ENCODE measurements at regions not wholly inside any gene's neighbourhood (a gene's known extent, or its start where the extent isn't known, plus 50 kb on each side); places are given as distances from the start of the nearest gene placed in this dataset.

GRCh38 chr10:36489611-36490228 is 635.7 kb upstream of the ANKRD30A start:
- TF ChIP-seq USF2 (IDR thresholded peaks at IDR 0.05; ENCODE audit: low read length) (no peak), CEBPB (IDR thresholded peaks at IDR 0.05; ENCODE audit: low read depth, low read length) (no peak), RAD21 (IDR thresholded peaks at IDR 0.05 in 1 of 2, conservative IDR thresholded peaks at IDR 0.05 in 1 of 2; ENCODE audit: low read depth in 2 of 2, low read length in 2 of 2) (no peak), CTCF (IDR thresholded peaks at IDR 0.05; ENCODE audit: control extremely low read depth in 1 of 3, insufficient read depth in 1 of 3, low read depth in 1 of 3, low read length in 3 of 3) (no peak), SP4 (IDR thresholded peaks at IDR 0.05; ENCODE audit: low read length) (no peak), POLR2AphosphoS5 (IDR thresholded peaks at IDR 0.05; ENCODE audit: low read depth, low read length) (no peak), SUZ12 (IDR thresholded peaks at IDR 0.05; ENCODE audit: low read length) (no peak), ZNF274 (IDR thresholded peaks at IDR 0.05; ENCODE audit: borderline replicate concordance, extremely low read depth, low read length) (no peak), POLR2A (IDR thresholded peaks at IDR 0.05; ENCODE audit: control extremely low read depth in 1 of 2, low read depth in 2 of 2, low read length in 2 of 2) (no peak), EP300 (IDR thresholded peaks at IDR 0.05; ENCODE audit: borderline replicate concordance in 1 of 2, low read depth in 2 of 2, low read length in 2 of 2) (no peak), ATF3 (IDR thresholded peaks at IDR 0.05; ENCODE audit: insufficient read depth, low read depth, low read length) (no peak), CBX5 (IDR thresholded peaks at IDR 0.05; ENCODE audit: low read depth, low read length) (no peak)
